Amygdala (tissue), 56 donors: ENCODE measurements at regions not wholly inside any gene's neighbourhood (a gene's known extent, or its start where the extent isn't known, plus 50 kb on each side); places are given as distances from the start of the nearest gene placed in this dataset.

Source experiments
- DNase-seq, 56 donors: peaks; one replicate each; lab custom pipeline; 2025; lab: John Stamatoyannopoulos, UW

DNA sequence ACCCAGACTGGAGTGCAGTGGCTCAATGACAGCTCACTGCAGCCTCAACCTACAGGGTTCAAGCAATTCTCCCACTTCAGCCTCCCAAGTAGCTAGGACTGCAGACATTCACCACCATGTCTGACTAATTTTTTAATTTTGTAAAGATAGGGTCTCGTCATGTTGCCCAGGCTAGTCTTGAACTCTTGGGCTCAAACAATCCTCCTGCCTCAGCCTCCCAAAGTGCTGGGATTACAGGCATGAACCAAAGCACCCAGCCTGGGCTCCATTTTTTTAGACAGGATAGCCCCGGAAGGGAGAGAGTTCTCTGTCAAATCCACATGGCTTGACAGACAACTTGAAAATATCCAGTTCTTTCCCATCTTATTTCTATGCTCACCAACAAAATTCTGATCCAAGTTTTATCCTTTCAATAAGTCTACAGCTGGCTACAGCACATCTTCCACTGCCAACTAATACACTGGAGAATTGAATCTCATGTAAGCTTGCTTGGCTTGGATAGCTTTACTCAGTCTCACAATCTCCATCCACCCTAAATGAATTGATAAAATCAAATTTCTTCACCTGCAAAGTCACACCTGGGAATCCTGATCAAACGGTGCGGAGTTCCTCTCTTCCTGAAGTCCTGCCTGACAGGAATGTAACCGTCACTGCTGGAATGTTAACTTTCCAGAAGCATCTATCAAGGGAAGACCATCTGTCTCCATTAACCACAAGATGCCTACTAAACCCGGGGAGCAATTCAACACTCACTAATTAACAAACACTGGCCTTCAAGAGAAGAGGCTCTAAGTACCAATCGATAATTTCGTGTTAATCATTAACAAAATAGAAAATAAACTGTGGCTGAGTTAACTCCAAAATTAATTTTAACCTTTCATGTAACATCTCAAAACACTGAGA lies 239.7 kb upstream of the MKLN1 start:
- DNase-seq = no peak

DNA sequence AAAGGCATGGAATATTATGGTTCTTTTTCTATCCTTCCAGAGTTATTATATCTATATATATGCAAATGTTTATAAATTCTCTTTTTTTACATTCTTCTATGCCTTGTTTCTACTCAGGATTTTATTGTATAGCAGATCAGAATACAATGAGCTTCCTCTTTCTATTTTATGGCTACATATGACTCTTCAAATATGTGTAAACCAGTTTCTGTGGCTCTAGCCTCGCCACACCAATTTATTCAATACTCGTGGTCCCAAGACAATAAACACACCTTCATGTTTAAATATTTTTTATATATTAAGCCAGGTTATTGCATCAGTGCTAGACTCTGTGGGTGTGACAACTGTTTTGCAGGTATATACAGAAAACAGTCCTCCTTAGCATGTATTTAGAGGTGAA lies 237.5 kb upstream of the MKLN1 start:
- DNase-seq = no peak

DNA sequence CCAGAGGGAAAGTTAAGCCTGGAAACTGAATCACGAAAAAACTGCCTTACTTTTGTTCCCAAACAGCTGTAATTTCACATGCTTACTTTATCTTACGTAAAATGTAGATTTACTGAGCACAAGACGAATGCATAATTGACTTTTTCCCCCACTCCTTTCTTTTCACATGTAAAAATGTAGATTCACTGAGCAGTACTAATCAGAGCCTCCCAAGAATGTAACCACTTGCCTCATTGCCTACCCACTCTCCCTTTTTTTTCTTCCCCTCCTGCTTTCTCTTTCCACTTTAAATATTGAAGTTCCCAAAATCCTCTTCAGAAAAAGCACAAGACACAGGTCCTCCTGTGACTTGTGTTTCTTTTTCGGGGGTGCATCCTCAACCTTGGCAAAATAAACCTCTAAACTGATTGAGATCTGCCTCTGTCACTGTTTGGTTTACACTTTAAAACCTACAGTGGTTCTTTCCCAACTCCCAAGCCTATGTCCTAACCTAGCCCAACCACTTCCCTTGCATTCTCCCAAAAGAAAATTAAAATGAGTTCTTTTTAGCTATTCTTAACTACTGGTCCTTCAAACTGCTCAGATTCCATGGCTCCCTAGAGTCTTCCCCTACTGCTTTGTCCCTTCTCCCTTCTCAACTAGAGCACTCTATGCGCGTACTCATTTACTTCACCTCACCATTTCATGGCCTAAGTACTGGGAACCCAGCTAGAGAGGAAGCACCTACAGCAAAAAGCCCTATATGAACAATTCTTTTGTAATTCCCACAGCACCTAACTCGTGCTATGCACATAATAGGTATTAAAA lies 236.6 kb upstream of the MKLN1 start:
- DNase-seq = no peak

- no peak for DNase-seq
Observed at GRCh38 chr7:131094685-131095084, 233.0 kb upstream of the MKLN1 start.

GRCh38 chr7:131095346-131095745 lies 232.3 kb upstream of the MKLN1 start:
- no peak for DNase-seq

DNA sequence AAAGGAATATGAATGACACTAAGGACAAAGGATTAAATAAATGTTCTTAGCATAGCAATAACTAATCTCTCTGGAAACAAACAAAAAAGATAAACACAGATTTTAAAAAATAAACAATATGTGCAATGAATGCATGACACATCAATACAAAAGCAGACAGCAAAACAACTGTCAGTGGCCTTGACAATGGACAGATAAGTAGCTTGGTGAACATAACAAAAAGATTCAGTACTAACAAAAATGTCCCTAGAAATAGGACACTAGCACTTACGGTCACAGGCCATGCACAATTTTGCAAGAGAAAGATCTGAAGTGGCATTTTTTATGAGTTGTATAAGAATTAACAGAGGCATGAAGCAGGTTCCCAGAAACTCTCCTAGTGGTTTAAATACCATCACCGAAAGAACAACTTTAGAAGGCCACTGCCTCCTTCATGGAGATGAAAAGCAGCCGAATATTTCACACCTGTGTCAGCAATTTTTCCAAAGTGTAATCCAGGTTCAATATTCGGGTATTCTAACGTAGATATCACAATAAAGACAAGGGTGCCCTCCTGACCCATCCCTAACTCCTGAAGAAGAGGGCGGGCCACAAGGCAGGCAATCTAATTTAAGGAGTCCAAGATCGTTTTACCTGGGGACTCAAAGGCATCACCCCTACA lies 231.3 kb upstream of the MKLN1 start:
- no peak for DNase-seq

DNA sequence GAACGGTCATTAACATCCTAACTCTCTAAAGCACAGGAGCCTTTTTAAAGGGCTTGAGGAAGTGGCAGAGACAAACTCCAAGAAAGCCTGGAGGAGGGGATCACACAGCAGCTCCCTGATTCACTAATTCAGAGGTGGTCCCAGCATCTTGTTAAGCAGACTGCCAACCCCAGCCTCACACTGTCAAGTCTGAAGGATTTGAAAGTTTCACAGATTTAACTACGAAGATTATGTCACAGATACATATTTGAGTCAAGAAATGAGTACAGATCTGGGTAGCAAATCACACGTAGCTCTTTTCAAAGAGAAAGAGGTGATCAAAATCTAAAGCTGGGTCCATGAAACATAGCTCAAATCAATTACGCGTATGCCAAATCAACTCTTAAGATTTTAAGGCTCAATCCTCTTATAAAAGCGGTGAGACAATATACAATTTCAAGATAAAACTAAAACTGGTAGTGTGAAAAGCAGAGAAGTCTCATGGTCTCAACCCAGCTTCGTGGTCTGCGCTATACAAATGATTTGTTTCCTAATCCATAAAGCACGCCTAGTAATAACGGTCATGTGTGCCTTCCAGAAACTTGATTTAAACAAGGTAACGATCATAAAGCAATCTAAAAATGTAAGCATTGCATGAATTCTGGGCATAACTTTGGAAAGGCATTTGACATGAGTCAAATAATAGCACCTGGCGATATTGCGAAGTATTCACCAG lies 229.9 kb upstream of the MKLN1 start:
- no peak for DNase-seq

- no peak for DNase-seq
Observed at GRCh38 chr7:131098527-131098926, 229.1 kb upstream of the MKLN1 start.

GRCh38 chr7:131100357-131101054 lies 227.2 kb upstream of the MKLN1 start:
- no peak for DNase-seq

DNA sequence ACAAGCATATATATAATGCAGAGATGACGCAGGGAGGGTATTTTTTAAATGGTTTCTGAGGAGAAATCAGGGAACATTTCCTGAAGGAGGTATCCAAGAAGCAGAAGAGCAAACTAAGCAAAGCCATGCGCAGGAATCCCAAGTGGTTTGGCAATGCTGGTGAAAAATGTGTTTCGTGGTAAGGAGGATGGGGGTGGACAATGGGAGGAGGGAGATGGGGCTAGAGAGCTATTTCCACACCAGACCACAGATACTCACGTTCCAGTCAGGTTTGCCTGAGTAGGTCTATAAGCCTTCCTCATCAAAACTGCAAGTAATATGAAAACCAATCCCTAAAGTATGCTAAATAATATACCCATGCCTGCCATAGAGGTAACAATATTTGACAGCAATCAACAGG lies 223.7 kb upstream of the MKLN1 start:
- DNase-seq = no peak

DNA sequence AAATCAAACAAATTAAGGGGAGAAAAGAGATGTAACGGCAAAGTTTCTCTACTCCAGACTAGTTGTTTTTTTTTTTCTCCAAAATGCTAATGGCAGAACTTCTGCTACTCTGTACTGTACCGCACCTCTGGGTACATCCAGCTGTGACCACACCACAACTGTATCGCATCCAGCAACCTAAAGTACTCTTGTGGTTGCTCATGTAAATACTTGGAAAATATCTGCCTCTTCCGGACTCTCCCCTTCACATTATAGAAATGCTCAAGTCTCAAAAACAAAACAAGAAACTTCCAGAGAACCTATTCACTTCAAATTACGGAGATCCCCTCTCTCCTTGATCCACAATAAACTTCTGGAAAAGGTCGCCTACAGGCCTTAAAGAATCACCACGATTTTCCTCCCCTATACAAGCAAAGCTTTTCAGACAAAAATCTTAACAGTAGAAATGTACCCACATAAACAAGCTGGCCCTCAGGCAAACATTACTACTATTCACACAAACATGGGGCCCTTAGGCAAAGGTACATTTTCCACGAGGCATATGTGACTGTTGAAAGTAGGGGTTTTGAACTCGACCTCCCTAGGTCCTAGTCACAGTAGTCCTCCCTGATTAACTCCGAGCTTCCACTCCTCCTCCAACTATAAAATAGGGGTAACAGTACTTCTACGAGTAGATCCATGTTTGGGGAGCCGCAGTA lies 222.9 kb upstream of the MKLN1 start:
- DNase-seq = no peak

GRCh38 chr7:131105294-131105798 lies 222.3 kb upstream of the MKLN1 start:
- peak in 5 of 56 donors; percentile 49 to 71 (median 59) for DNase-seq

- DNase-seq = peak in 53 of 56 donors; percentile 16 to 93 (median 78)
Observed at GRCh38 chr7:131105799-131106680, 221.6 kb upstream of the MKLN1 start.

DNA sequence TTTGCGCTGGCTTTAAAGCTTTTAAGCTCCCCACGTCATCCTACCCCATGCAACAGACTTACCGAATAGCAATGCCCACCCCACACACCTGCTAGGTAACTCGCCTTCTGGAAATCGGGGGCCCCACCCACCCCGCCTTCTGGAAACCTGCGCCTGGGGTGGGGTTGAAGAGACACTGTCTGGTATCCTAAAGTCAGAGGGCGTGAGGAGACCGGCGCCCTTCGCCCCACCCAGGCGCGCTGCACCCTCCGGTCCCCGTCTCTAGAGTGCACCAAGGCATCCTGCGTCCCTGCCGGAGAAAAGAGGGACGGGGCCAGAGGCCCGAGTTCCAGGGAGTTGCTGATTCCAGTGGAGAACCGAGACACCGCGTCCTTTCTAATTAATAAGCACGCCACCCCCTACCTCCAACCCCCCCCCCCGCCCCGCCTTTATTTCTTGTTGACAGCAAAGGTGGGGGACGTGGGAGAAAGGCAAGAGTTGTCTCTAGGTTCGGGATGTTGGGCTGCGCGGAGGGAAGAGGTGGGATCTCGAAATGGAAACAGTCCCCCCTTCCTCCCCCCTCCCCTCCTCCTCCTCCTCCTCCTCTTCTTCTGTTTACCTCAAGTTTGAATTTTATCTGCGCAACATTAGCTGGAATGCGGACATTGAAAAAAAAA lies 220.9 kb upstream of the MKLN1 start:
- peak in 42 of 56 donors; percentile 7 to 72 (median 46) for DNase-seq

- DNase-seq = peak in 55 of 56 donors; percentile 29 to 89 (median 72)
Observed at GRCh38 chr7:131107337-131108211, 220.1 kb upstream of the MKLN1 start.

- peak in 2 of 56 donors; percentile 37 to 84 for DNase-seq
Observed at GRCh38 chr7:131108212-131108940, 219.3 kb upstream of the MKLN1 start.
